Mammary epithelial cell (primary cell): ENCODE measurements at regions not wholly inside any gene's neighbourhood (a gene's known extent, or its start where the extent isn't known, plus 50 kb on each side); places are given as distances from the start of the nearest gene placed in this dataset.

ENCODE experiments used
- EZH2 ChIP-seq: IDR thresholded peaks from 2 replicates; pipeline ENCODE4 v1.6.1; 2012; ENCODE audit warnings: low read length, inconsistent platforms, borderline replicate concordance
- TF ChIP-seq, protein P1 (sequence below), 2 donors: IDR thresholded peaks in 1 of 2; conservative IDR thresholded peaks in 1 of 2; 2 replicates each; pipeline ENCODE4 v1.5.1; 2011 to 2012; ENCODE audit warnings: inconsistent platforms in 2 of 2, low read length in 2 of 2, mild to moderate bottlenecking in 2 of 2, control low read depth in 1 of 2, low read depth in 1 of 2; ENCODE audit not compliant: insufficient read depth in 1 of 2; ENCODE audit errors: extremely low read depth in 1 of 2

DNA sequence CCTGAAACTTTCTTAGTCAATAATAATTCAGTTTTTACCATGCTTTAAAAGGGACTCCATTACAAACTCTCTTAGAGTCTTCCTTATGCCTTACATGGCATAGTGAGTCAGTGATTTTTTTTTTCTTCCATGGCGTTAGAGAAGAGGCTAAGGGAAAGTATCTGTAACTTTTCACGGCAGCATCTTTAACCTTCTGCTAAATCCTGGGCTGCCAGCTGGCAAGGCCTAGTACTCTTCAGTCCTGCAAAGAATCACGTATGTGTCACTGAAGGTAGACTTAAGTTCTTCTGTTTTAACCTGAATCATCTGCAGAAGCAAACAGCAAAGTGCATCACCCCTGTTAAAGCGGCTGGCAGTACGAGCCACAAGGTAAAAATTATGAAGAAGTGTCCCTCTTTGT is 286.3 kb upstream of the FN1 start:
- TF ChIP-seq, protein P1, sequence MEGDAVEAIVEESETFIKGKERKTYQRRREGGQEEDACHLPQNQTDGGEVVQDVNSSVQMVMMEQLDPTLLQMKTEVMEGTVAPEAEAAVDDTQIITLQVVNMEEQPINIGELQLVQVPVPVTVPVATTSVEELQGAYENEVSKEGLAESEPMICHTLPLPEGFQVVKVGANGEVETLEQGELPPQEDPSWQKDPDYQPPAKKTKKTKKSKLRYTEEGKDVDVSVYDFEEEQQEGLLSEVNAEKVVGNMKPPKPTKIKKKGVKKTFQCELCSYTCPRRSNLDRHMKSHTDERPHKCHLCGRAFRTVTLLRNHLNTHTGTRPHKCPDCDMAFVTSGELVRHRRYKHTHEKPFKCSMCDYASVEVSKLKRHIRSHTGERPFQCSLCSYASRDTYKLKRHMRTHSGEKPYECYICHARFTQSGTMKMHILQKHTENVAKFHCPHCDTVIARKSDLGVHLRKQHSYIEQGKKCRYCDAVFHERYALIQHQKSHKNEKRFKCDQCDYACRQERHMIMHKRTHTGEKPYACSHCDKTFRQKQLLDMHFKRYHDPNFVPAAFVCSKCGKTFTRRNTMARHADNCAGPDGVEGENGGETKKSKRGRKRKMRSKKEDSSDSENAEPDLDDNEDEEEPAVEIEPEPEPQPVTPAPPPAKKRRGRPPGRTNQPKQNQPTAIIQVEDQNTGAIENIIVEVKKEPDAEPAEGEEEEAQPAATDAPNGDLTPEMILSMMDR (conservative IDR thresholded peaks at IDR 0.05 in 1 of 2, IDR thresholded peaks at IDR 0.05 in 1 of 2; ENCODE audit: extremely low read depth in 1 of 2, insufficient read depth in 1 of 2, low read depth in 1 of 2, low read length in 2 of 2), result no peak
- TF ChIP-seq EZH2, result no peak
